Adrenal gland (tissue), 9 donors: ENCODE measurements at regions not wholly inside any gene's neighbourhood (a gene's known extent, or its start where the extent isn't known, plus 50 kb on each side); places are given as distances from the start of the nearest gene placed in this dataset.
A peak's percentile ranks its signal among the peaks of the same experiment; 100 is the strongest.

Source experiments
- DNase-seq, 7 donors: peaks; one replicate each; pipeline ENCODE4 v3.0.0-alpha.2; 2019 to 2020
- H3K27ac ChIP-seq, 5 donors: fragments of 200-600 bp; sonication (generic) in 4 of 5; 1 replicate in 3 of 5; 2 replicates in 2 of 5; pipeline versions ENCODE4 v1.5.1 to v1.8.0; 2016 to 2020; ENCODE audit warnings: mild to moderate bottlenecking in 1 of 5
- H3K27me3 ChIP-seq: fragments of 200-600 bp; 2 replicates; pipeline ENCODE4 v1.8.0; 2021
- H3K36me3 ChIP-seq, 2 donors: fragments of 200-600 bp; replicated peaks in 1 of 2; 1 replicate in 1 of 2; 2 replicates in 1 of 2; pipeline versions ENCODE4 v1.5.1 to v1.8.0; 2018 to 2022
- H3K4me1 ChIP-seq, 2 donors: fragments of 200-600 bp; replicated peaks in 1 of 2; 1 replicate in 1 of 2; 2 replicates in 1 of 2; pipeline versions ENCODE4 v1.5.1 to v1.8.0; 2018 to 2021
- H3K4me3 ChIP-seq, 4 donors: fragments of 200-600 bp; sonication (generic) in 3 of 4; one replicate each; pipeline ENCODE4 v1.5.1; 2016 to 2018
- H3K9me3 ChIP-seq, 3 donors: fragments of 200-600 bp; sonication (generic) in 1 of 3; replicated peaks in 1 of 3; 1 replicate in 2 of 3; 2 replicates in 1 of 3; pipeline versions ENCODE4 v1.5.1 to v1.8.0; 2016 to 2021
- POLR2A ChIP-seq, 2 donors: fragments of 450-650 bp; IDR thresholded peaks; one replicate each; pipeline ENCODE4 v1.6.1; 2017; ENCODE audit warnings: antibody characterized with exemption in 2 of 2, mild to moderate bottlenecking in 2 of 2, moderate library complexity in 1 of 2
- WGBS, 4 donors: extraction: QIAGEN DNeasy Blood & Tissue Kit in 2 of 4; methylation state at CpG; one replicate each; pipeline versions ENCODE4 v1.1.5 to v1.1.7; 2013 to 2017; 5-methylcytosine and 5-hydroxymethylcytosine counted together
- intact Hi-C, 2 donors: fragments of 100-400 bp; cut with DNase I; formaldehyde crosslinking; loops; one replicate each; pipeline versions ENCODE4 v1.14.1 to v1.15.0; 2022 to 2023
- TF ChIP-seq, protein P1 (sequence below), 6 experiments: fragments of 450-650 bp in 4 of 6; fragments of 200-600 bp in 2 of 6; sonication (generic) in 1 of 6; IDR thresholded peaks; 1 replicate in 5 of 6; 2 replicates in 1 of 6; pipeline versions ENCODE4 v1.5.1 to v1.8.0; 2016 to 2021; ENCODE audit warnings: antibody characterized with exemption in 6 of 6, mild to moderate bottlenecking in 2 of 6, moderate library complexity in 1 of 6
- donor health status: healthy with polysubstance abuse.
- donor health status: Bipolar disorder and iron deficiency.
- donor health status: DM: yes; HTN: yes; CAD: no.
- donor health status: DM: no; HTN: no; CAD: no.
- donor health status: DM: no; HTN: no; CAD: no.

DNA sequence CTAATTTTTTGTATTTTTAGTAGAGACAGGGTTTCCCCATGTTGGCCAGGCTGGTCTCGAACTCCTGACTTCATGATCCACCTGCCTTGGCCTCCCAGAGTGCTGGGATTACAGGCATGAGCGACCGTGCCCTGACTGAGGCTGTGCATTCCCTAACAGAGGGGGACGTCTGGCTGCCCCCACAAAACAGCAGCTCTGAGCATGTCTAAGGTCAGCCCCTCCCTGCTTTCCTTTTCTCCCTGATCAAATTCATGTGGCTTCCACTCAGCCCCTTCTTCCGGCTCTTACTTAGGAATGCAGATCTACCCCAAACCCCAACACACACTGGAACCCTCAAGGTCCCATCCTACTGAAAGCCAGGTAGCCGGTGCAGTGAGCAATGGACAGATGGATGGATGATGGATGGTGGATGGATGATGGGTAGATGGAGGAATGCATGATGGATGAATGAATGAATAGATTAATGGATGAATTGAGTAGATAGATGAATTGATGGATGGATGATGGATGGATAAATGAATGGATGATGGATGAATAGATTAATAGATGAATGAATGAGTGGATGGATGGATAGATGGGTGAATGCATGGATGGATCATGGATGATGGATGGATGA lies 91.5 kb upstream of the BHLHE23 start:
- Histone ChIP-seq H3K27ac (no peak overlapping the region), H3K4me3 (no peak overlapping the region), H3K27me3 (peaks cover 6% of the 10 kb centered on the region), H3K36me3 (no peaks in the 10 kb centered on the region), H3K4me1 (peaks cover 0 to 8% of the 10 kb centered on the region in 2 donors), H3K9me3 (no peaks in the 10 kb centered on the region)
- peak in 2 of 7 donors; percentile 0 to 3 for DNase-seq
- TF ChIP-seq, protein P1, sequence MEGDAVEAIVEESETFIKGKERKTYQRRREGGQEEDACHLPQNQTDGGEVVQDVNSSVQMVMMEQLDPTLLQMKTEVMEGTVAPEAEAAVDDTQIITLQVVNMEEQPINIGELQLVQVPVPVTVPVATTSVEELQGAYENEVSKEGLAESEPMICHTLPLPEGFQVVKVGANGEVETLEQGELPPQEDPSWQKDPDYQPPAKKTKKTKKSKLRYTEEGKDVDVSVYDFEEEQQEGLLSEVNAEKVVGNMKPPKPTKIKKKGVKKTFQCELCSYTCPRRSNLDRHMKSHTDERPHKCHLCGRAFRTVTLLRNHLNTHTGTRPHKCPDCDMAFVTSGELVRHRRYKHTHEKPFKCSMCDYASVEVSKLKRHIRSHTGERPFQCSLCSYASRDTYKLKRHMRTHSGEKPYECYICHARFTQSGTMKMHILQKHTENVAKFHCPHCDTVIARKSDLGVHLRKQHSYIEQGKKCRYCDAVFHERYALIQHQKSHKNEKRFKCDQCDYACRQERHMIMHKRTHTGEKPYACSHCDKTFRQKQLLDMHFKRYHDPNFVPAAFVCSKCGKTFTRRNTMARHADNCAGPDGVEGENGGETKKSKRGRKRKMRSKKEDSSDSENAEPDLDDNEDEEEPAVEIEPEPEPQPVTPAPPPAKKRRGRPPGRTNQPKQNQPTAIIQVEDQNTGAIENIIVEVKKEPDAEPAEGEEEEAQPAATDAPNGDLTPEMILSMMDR (IDR thresholded peaks at IDR 0.05) = no peak
- TF ChIP-seq POLR2A (IDR thresholded peaks at IDR 0.05) = no peak
- 68 to 77% (median 75%) methylated on average over 5 to 6 of the region's 6 CpGs for WGBS, 4 donors
- intact Hi-C loops = no loop called here

- Histone ChIP-seq H3K4me1 (peaks cover 0 to 7% of the 10 kb centered on the region in 2 donors), H3K9me3 (no peaks in the 10 kb centered on the region), H3K27ac (no peak overlapping the region), H3K4me3 (no peak overlapping the region), H3K36me3 (no peaks in the 10 kb centered on the region), H3K27me3 (peaks cover 11% of the 10 kb centered on the region)
- 36 to 67% (median 66%) methylated on average over 5 to 21 of the region's 21 CpGs for WGBS, 4 donors
- TF ChIP-seq, protein P1 (IDR thresholded peaks at IDR 0.05) = no peak
- no peak for TF ChIP-seq POLR2A (IDR thresholded peaks at IDR 0.05)
- peak in 2 of 7 donors; percentile 6 to 8 for DNase-seq
- intact Hi-C loops = no loop called here
Measured at GRCh38 chr20:63097336-63097831, 90.6 kb upstream of the BHLHE23 start.

DNA sequence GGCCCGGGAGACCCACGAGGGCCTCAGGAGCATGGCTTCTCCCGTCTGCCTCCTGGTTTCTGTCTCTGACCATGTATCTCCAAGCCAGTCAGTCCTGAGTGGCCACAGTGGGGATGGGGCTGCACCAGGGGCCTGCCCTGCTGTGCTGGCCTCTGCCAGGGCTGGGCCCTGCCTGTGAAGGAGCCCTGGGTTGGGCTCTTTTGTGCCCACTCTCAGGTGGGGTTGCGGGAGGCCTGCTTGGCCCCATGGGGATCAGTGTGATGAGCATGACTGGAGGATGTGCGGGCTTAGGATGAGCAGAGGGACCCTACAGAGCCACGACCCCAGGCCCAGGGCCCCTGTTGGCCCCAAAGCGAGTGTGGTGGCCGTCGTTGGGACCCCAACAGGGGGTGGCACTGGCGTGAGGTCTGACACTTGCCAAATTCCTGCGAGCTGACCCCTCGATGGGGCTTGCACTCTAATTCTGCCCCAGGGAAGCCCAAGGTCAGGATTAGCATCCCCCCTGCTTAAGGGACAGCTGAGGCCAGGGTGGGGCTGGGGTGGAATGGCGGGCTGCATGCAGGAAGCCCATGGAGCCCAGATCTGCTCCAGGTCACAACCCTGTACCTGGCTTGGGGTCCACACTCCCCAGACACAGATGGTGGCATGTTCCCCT lies 90.0 kb upstream of the BHLHE23 start:
- 42 to 74% (median 63%) methylated on average over 3 to 13 of the region's 13 CpGs for WGBS, 4 donors
- TF ChIP-seq POLR2A (IDR thresholded peaks at IDR 0.05) = no peak
- TF ChIP-seq, protein P1 (IDR thresholded peaks at IDR 0.05) = no peak
- H3K27ac ChIP-seq = no peak overlapping the region
- no peak overlapping the region for H3K4me3 ChIP-seq
- no peaks in the 10 kb centered on the region for H3K36me3 ChIP-seq
- DNase-seq = peak in 2 of 7 donors; percentile 7 to 8
- H3K9me3 ChIP-seq = no peaks in the 10 kb centered on the region
- H3K4me1 ChIP-seq = peaks cover 0 to 1% of the 10 kb centered on the region in 2 donors
- intact Hi-C loops = no loop called here
- peaks cover 11% of the 10 kb centered on the region for H3K27me3 ChIP-seq

- Histone ChIP-seq H3K4me1 (no peaks in the 10 kb centered on the region), H3K27me3 (peaks cover 11% of the 10 kb centered on the region), H3K9me3 (no peaks in the 10 kb centered on the region), H3K4me3 (no peak overlapping the region), H3K27ac (no peak overlapping the region), H3K36me3 (no peaks in the 10 kb centered on the region)
- intact Hi-C loops = no loop called here
- no peak for TF ChIP-seq POLR2A (IDR thresholded peaks at IDR 0.05)
- TF ChIP-seq, protein P1 (IDR thresholded peaks at IDR 0.05) = no peak
- peak in 2 of 7 donors; percentile 3 to 9 for DNase-seq
- WGBS, 4 donors = 56 to 61% (median 60%) methylated on average over 13 to 21 of the region's 21 CpGs
Measured at GRCh38 chr20:63095718-63096654, 89.2 kb upstream of the BHLHE23 start.
